Astrocyte (in vitro differentiated cells and primary cell): ENCODE measurements at regions not wholly inside any gene's neighbourhood (a gene's known extent, or its start where the extent isn't known, plus 50 kb on each side); places are given as distances from the start of the nearest gene placed in this dataset.

Experiments used
- DNase-seq: peaks from one replicate; pipeline ENCODE4 v3.0.0-alpha.2; 2010; ENCODE audit warnings: low read depth
- FAIRE-seq: peaks from 2 replicates; lab custom pipeline; 2011; peaks lifted over from hg19 to GRCh38; lab: Jason Lieb, UNC
- H2AFZ ChIP-seq: 2 replicates; pipeline ENCODE4 v1.6.0; 2012; ENCODE audit warnings: low read depth, low read length, inconsistent platforms
- H3K27ac ChIP-seq: 2 replicates; pipeline ENCODE4 v1.5.1; 2011; ENCODE audit warnings: low read depth, low read length, inconsistent platforms
- H3K27me3 ChIP-seq: 2 replicates; pipeline ENCODE4 v1.6.0; 2011; ENCODE audit warnings: low read length, inconsistent platforms; ENCODE audit not compliant: insufficient read depth
- H3K36me3 ChIP-seq: 2 replicates; pipeline ENCODE4 v1.5.1; 2011; ENCODE audit warnings: low read length, inconsistent platforms; ENCODE audit not compliant: insufficient read depth
- H3K4me1 ChIP-seq: 2 replicates; pipeline ENCODE4 v1.5.1; 2011; ENCODE audit warnings: low read length, inconsistent platforms; ENCODE audit not compliant: insufficient read depth
- H3K4me2 ChIP-seq: 2 replicates; pipeline ENCODE4 v1.6.0; 2012; ENCODE audit warnings: low read length, inconsistent platforms
- H3K4me3 ChIP-seq: 2 replicates; pipeline ENCODE4 v1.5.1; 2011; ENCODE audit warnings: low read depth, mild to moderate bottlenecking, low read length, inconsistent platforms; ENCODE audit not compliant: insufficient read depth
- H3K79me2 ChIP-seq: 2 replicates; pipeline ENCODE4 v1.6.0; 2012; ENCODE audit warnings: mild to moderate bottlenecking, low read length, inconsistent platforms; ENCODE audit not compliant: insufficient read depth
- H3K9ac ChIP-seq: 2 replicates; pipeline ENCODE4 v1.6.0; 2012; ENCODE audit warnings: mild to moderate bottlenecking, low read length, inconsistent platforms
- H3K9me3 ChIP-seq: 2 replicates; pipeline ENCODE4 v1.5.1; 2012; ENCODE audit warnings: low read depth, mild to moderate bottlenecking, low read length, inconsistent platforms; ENCODE audit not compliant: insufficient read depth
- H4K20me1 ChIP-seq: 2 replicates; pipeline ENCODE4 v1.6.0; 2012; ENCODE audit warnings: low read length, inconsistent platforms; ENCODE audit not compliant: insufficient read depth
- H3K27ac Mint-ChIP-seq: one replicate; pipeline ENCODE4 v1.8.0; 2021; ENCODE audit warnings: mild to moderate bottlenecking, mixed read lengths; ENCODE audit not compliant: unreplicated experiment
- H3K27me3 Mint-ChIP-seq: one replicate; pipeline ENCODE4 v1.8.0; 2021; ENCODE audit warnings: low read depth, mixed read lengths; ENCODE audit not compliant: unreplicated experiment
- H3K36me3 Mint-ChIP-seq: one replicate; pipeline ENCODE4 v1.8.0; 2021; ENCODE audit warnings: low read depth, mixed read lengths; ENCODE audit not compliant: unreplicated experiment
- H3K4me1 Mint-ChIP-seq: one replicate; pipeline ENCODE4 v1.8.0; 2021; ENCODE audit warnings: low read depth, mixed read lengths; ENCODE audit not compliant: unreplicated experiment
- H3K4me3 Mint-ChIP-seq: one replicate; pipeline ENCODE4 v1.8.0; 2021; ENCODE audit warnings: mild to moderate bottlenecking, moderate library complexity, mixed read lengths; ENCODE audit not compliant: unreplicated experiment
- H3K9me3 Mint-ChIP-seq: one replicate; pipeline ENCODE4 v1.8.0; 2021; ENCODE audit warnings: mild to moderate bottlenecking, mixed read lengths; ENCODE audit not compliant: unreplicated experiment
- EZH2 ChIP-seq: IDR thresholded peaks from 2 replicates; pipeline ENCODE4 v1.6.1; 2012; ENCODE audit warnings: mild to moderate bottlenecking, low read length, inconsistent platforms; ENCODE audit not compliant: insufficient read depth
- TF ChIP-seq, protein P1 (sequence below): IDR thresholded peaks from 2 replicates; pipeline ENCODE4 v1.5.1; 2011; ENCODE audit warnings: low read depth, mild to moderate bottlenecking, inconsistent platforms, low read length, moderate library complexity; ENCODE audit not compliant: insufficient read depth

DNA sequence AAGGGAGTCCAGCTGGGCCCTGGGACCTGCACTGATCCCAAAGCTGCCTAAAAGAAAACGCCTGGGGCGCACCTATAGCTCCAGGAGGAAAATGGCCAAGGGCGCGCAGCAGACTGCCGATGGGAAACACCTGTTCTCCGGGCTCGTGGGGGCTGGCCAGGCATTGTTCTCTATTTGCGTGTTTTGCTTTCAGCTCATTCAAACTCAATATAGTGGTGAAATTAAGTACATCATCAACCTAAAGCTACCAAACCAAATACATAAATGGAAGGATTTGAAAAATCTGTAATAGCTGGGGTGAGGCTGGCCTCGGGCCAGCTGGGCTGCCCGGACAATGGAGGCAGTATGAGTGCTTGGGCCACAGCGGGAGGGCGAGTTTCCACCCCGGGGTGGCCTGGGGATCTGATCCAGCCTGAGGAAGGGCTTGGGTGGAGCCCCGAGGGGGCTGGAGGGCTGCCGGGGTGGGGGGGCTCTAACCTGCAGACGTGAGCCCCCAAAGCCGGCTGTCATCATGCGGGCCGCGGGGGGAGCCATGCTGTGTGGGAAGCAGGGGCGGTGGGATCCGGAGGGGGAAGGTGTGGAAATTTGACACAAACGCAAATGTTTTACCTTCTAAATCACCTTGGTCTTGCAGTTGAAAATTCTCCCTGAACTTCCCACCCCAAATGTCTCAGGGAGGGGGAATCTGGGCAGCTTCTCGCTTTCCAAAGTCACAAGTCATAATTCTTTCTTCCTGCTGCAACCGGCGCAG is 77.6 kb downstream of the ASB1 start:
- Histone ChIP-seq H3K79me2 (no peaks in the 10 kb centered on the region), H3K9me3 (peaks cover 4% of the 10 kb centered on the region), H3K27me3 (no peaks in the 10 kb centered on the region), H2AFZ (no peak overlapping the region), H3K4me2 (no peak overlapping the region), H3K27ac (no peak overlapping the region), H3K4me3 (no peak overlapping the region), H3K9ac (no peak overlapping the region), H4K20me1 (no peaks in the 10 kb centered on the region), H3K4me1 (peaks cover 23% of the 10 kb centered on the region), H3K36me3 (no peaks in the 10 kb centered on the region)
- H3K9me3 Mint-ChIP-seq = peaks cover 7% of the 10 kb centered on the region
- no peak overlapping the region for H3K4me3 Mint-ChIP-seq
- DNase-seq (no peak), FAIRE-seq (no peak)
- peaks cover 13% of the 10 kb centered on the region for H3K27me3 Mint-ChIP-seq
- TF ChIP-seq, protein P1, sequence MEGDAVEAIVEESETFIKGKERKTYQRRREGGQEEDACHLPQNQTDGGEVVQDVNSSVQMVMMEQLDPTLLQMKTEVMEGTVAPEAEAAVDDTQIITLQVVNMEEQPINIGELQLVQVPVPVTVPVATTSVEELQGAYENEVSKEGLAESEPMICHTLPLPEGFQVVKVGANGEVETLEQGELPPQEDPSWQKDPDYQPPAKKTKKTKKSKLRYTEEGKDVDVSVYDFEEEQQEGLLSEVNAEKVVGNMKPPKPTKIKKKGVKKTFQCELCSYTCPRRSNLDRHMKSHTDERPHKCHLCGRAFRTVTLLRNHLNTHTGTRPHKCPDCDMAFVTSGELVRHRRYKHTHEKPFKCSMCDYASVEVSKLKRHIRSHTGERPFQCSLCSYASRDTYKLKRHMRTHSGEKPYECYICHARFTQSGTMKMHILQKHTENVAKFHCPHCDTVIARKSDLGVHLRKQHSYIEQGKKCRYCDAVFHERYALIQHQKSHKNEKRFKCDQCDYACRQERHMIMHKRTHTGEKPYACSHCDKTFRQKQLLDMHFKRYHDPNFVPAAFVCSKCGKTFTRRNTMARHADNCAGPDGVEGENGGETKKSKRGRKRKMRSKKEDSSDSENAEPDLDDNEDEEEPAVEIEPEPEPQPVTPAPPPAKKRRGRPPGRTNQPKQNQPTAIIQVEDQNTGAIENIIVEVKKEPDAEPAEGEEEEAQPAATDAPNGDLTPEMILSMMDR = no peak
- TF ChIP-seq EZH2 = no peak
- no peak overlapping the region for H3K27ac Mint-ChIP-seq
- no peaks in the 10 kb centered on the region for H3K4me1 Mint-ChIP-seq
- H3K36me3 Mint-ChIP-seq = no peaks in the 10 kb centered on the region

DNA sequence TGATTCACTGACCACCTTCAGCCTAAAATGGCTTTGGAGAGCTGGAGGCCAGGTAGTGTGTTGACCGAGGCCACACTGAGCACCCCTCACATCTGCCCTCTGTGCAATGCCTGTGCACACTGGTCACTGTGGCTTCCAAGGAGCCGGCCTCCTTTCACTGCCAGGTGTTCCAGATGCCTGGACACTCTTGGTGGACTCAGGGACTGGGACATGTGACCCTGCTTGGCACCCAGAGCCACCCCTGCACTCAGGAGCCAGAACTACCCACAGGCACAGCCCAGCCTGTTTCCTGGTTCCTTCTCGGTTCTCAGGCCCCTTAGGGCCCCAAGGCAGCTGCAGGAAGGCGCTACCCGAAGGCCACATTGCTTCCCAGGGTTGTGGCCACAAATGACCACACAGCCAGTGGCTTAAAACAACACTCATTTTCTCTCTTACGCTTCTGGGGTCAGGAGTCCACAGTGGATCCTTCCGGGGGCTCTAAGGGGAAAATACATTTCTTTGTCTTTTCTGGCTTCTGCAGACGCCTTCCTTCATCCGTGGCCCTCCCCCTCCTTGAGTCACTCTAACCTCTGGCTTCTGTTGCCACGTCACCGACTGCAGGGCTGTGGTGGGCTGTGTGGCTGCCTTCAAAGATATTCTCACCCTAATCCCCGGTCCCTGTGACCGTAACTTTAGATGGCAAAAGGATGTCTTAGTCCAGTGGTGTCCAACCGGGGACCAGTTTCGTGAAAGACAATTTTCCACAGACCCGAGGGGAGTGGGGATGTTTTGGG is 78.6 kb downstream of the ASB1 start:
- H2AFZ ChIP-seq = peak overlapping the region; percentile 38

More for the DNA sequence above, 78.6 kb downstream of the ASB1 start:
- peak overlapping the region; percentile 26 for H3K4me2 ChIP-seq
- no peak overlapping the region for H3K4me3 ChIP-seq
- peaks cover 4% of the 10 kb centered on the region for H3K9me3 ChIP-seq
- Mint-ChIP-seq H3K27me3 (peaks cover 17% of the 10 kb centered on the region), H3K4me1 (no peaks in the 10 kb centered on the region), H3K9me3 (peaks cover 7% of the 10 kb centered on the region), H3K4me3 (no peak overlapping the region), H3K27ac (no peak overlapping the region), H3K36me3 (no peaks in the 10 kb centered on the region)
- peak overlapping the region; percentile 24 for H3K27ac ChIP-seq
- H3K4me1 ChIP-seq = peaks cover 14% of the 10 kb centered on the region
- peak overlapping the region; percentile 12 for H3K9ac ChIP-seq
- TF ChIP-seq EZH2 = no peak
- TF ChIP-seq, protein P1 = no peak
- no peaks in the 10 kb centered on the region for H3K79me2 ChIP-seq
- FAIRE-seq (no peak), DNase-seq (peak; percentile 41)
- H4K20me1 ChIP-seq = no peaks in the 10 kb centered on the region
- H3K27me3 ChIP-seq = no peaks in the 10 kb centered on the region
- H3K36me3 ChIP-seq = no peaks in the 10 kb centered on the region
